Activated CD4-positive, alpha-beta memory T cell treated with anti-CD3 and anti-CD28 coated beads, Interleukin-2, amount 10 ng/mL, durations not matched to agents 7 days and 5 days (primary cell): ENCODE measurements at regions not wholly inside any gene's neighbourhood (a gene's known extent, or its start where the extent isn't known, plus 50 kb on each side); places are given as distances from the start of the nearest gene placed in this dataset.
"Not testable (repeated sequence)": the region's sequence is repeated elsewhere in the genome, so short reads cannot be mapped to it uniquely, and the experiment has no call there.

Source experiments
- CTCF ChIA-PET: fragments of 350-600 bp; sonication (Branson Sonifier 250); formaldehyde crosslinking; loops from one replicate; lab custom pipeline; 2021; ENCODE audit warnings: antibody characterized with exemption, inconsistent platforms; lab: Charles Lee
- POLR2A ChIA-PET: fragments of 350-600 bp; sonication (Branson Sonifier 250); formaldehyde crosslinking; loops from one replicate; lab custom pipeline; 2021; ENCODE audit warnings: antibody characterized with exemption; lab: Charles Lee
- DNase-seq: peaks from one replicate; pipeline ENCODE4 v3.0.0-alpha.2; 2020
- H3K27ac Mint-ChIP-seq: one replicate; pipeline ENCODE4 v1.8.0; 2021; ENCODE audit warnings: mild to moderate bottlenecking, mixed read lengths
- H3K27me3 Mint-ChIP-seq: one replicate; pipeline ENCODE4 v1.8.0; 2021; ENCODE audit warnings: mixed read lengths
- H3K36me3 Mint-ChIP-seq: one replicate; pipeline ENCODE4 v1.8.0; 2021; ENCODE audit warnings: low read depth, mixed read lengths
- H3K4me1 Mint-ChIP-seq: one replicate; pipeline ENCODE4 v1.8.0; 2021; ENCODE audit warnings: mixed read lengths
- H3K4me3 Mint-ChIP-seq: one replicate; pipeline ENCODE4 v1.8.0; 2021; ENCODE audit warnings: mild to moderate bottlenecking, mixed read lengths
- H3K9me3 Mint-ChIP-seq: one replicate; pipeline ENCODE4 v1.8.0; 2021; ENCODE audit warnings: mixed read lengths

- H3K9me3 Mint-ChIP-seq: peaks cover 19% of the 10 kb centered on the region
- H3K4me1 Mint-ChIP-seq: no peaks in the 10 kb centered on the region
- no peaks in the 10 kb centered on the region for H3K27me3 Mint-ChIP-seq
- ChIA-PET POLR2A (no interaction called here), CTCF (no interaction called here)
- no peak overlapping the region for H3K4me3 Mint-ChIP-seq
- no peak overlapping the region for H3K27ac Mint-ChIP-seq
- H3K36me3 Mint-ChIP-seq: no peaks in the 10 kb centered on the region
- DNase-seq: no peak
These were observed 761.6 kb upstream of the GRAMD2B start for GRCh38 chr5:125661584-125661983.

DNA sequence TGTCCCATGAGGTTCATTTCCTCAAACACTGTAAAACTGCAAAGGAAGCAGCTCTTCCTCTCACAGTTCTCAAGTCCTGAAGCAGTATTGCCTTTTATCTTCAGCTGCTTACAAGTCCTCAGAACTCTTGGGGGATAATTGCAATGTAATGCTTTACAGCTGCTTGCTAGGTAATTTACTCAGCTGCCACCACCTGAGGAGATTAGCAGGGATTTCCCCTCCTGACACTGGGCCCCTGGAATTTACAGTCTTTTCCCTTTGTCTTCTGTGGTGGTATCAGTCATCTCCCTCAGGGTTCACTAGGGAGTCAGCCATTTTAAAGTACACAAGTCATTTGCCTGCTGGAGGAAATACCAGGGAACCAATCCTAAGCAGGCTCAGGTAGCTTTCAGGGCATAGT, 754.3 kb upstream of the GRAMD2B start:
- no peak overlapping the region for H3K27ac Mint-ChIP-seq
- no peak overlapping the region for H3K4me3 Mint-ChIP-seq
- no peak for DNase-seq
- no peaks in the 10 kb centered on the region for H3K27me3 Mint-ChIP-seq
- ChIA-PET CTCF (no interaction called here), POLR2A (no interaction called here)
- peaks cover 25% of the 10 kb centered on the region for H3K9me3 Mint-ChIP-seq
- no peaks in the 10 kb centered on the region for H3K4me1 Mint-ChIP-seq
- no peaks in the 10 kb centered on the region for H3K36me3 Mint-ChIP-seq

DNA sequence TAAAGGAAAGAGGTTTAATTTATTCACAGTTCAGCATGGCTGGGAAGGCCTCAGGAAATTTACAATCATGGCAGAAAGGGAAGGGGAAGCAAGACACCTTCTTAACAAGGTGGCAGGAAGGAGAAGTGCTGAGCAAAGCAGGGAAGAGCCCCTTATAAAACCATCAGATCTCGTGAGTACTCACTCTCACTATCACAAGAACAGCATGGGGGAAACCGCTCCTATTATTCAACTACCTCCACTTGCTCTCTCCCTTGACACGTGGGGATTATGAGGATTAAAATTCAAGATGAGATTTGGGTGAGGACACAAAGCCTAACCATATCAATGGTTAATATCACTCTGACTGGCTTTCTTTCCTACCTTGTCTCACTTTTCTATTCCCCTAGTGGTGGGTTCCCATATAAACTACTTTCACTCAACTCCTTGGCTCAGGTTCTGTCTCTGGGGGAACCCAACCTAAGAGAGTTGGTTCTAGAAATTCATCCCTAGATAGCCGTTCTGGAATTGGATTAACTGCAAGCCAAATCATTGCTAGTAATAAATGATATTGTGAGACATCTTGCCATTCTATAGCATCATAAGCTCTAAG, 749.8 kb upstream of the GRAMD2B start:
- H3K9me3 Mint-ChIP-seq: peaks cover 9% of the 10 kb centered on the region
- H3K4me3 Mint-ChIP-seq: no peak overlapping the region
- H3K27me3 Mint-ChIP-seq: no peaks in the 10 kb centered on the region

DNA sequence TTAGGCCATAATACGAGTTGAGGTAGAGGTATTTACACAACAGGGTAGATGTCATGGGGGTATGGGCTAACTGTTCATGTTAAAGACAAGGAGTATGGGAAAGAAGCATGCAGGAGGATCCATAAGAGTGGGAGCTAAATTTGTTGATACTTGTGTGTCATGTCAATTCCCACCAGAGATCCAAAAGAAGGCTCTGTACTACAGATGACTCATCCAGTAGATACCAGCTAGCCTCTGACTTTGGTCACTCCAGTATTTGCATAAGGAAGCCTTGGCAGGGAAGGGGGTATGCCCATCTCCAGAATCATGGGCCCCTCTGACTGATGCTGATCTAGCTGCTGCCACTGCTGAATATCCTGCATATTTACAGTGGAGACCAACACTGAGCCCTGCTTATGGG, 743.7 kb upstream of the GRAMD2B start:
- Mint-ChIP-seq H3K27me3 (no peaks in the 10 kb centered on the region), H3K36me3 (no peaks in the 10 kb centered on the region), H3K4me3 (no peak overlapping the region), H3K4me1 (no peaks in the 10 kb centered on the region), H3K9me3 (peaks cover 6% of the 10 kb centered on the region), H3K27ac (no peak overlapping the region)
- POLR2A ChIA-PET: no interaction called here
- CTCF ChIA-PET: no interaction called here
- no peak for DNase-seq

More for the DNA sequence above, 749.8 kb upstream of the GRAMD2B start:
- POLR2A ChIA-PET: no interaction called here
- CTCF ChIA-PET: no interaction called here
- Mint-ChIP-seq H3K4me1 (no peaks in the 10 kb centered on the region), H3K36me3 (no peaks in the 10 kb centered on the region), H3K27ac (no peak overlapping the region)
- DNase-seq: no peak

DNA sequence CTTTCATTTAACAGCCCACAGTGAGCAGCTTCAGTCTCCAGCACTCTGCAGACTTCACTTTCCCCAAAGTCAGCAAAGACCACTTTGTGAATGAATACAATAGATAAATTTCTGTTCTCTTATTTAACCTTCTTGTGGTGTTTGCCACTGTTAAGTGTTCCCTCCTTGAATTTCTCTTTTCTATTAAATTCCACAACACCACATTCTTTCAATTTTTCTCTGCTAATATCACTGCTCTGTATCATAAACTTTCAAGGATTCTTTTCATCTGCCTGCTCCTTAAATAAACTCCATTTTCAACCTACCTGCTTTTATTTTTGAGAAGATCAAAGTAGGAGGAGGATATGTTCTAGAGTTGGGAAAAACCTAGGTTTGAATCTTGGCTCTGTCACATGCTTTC, 739.5 kb upstream of the GRAMD2B start:
- no peaks in the 10 kb centered on the region for H3K4me1 Mint-ChIP-seq
- CTCF ChIA-PET: no interaction called here
- no peaks in the 10 kb centered on the region for H3K27me3 Mint-ChIP-seq
- H3K4me3 Mint-ChIP-seq: no peak overlapping the region
- DNase-seq: no peak
- H3K9me3 Mint-ChIP-seq: peaks cover 6% of the 10 kb centered on the region
- POLR2A ChIA-PET: no interaction called here
- no peaks in the 10 kb centered on the region for H3K36me3 Mint-ChIP-seq
- H3K27ac Mint-ChIP-seq: no peak overlapping the region

DNA sequence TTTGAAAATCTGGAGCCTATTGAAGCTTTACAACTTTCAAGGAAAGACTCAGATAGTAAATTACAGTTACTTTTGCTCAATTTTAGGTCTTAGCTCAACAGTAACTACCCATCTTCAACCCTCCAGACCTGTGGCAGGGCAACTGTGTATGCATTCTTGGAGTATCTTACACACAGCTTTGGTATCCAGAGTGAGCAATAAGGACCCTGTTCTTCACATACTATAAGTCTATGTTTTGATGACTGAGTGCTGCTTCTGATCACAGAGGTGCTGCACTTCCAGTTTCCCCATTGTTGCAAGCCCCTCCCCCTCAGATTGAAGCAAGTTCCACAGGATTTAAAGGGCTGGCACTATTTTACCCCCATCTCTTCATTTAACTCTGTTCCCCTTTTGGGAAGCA, 737.4 kb upstream of the GRAMD2B start:
- DNase-seq: no peak
- CTCF ChIA-PET: no interaction called here
- POLR2A ChIA-PET: no interaction called here
- Mint-ChIP-seq H3K27me3 (no peaks in the 10 kb centered on the region), H3K27ac (no peak overlapping the region), H3K9me3 (peaks cover 3% of the 10 kb centered on the region), H3K36me3 (no peaks in the 10 kb centered on the region), H3K4me1 (no peaks in the 10 kb centered on the region), H3K4me3 (no peak overlapping the region)

GRCh38 chr5:125691738-125692530, 731.3 kb upstream of the GRAMD2B start:
- H3K36me3 Mint-ChIP-seq, POLR2A ChIA-PET, H3K9me3 Mint-ChIP-seq, CTCF ChIA-PET, H3K27ac Mint-ChIP-seq, DNase-seq, H3K4me3 Mint-ChIP-seq, H3K27me3 Mint-ChIP-seq, H3K4me1 Mint-ChIP-seq: not testable (repeated sequence)

GRCh38 chr5:125695996-125696655, 727.1 kb upstream of the GRAMD2B start:
- DNase-seq: no peak
- no peak overlapping the region for H3K27ac Mint-ChIP-seq
- no peak overlapping the region for H3K4me3 Mint-ChIP-seq
- ChIA-PET CTCF (no interaction called here), POLR2A (no interaction called here)
- no peaks in the 10 kb centered on the region for H3K4me1 Mint-ChIP-seq
- H3K9me3 Mint-ChIP-seq: peaks cover 1% of the 10 kb centered on the region
- no peaks in the 10 kb centered on the region for H3K27me3 Mint-ChIP-seq
- H3K36me3 Mint-ChIP-seq: no peaks in the 10 kb centered on the region

- ChIA-PET POLR2A (no interaction called here), CTCF (no interaction called here)
- no peak overlapping the region for H3K4me3 Mint-ChIP-seq
- H3K36me3 Mint-ChIP-seq: no peaks in the 10 kb centered on the region
- H3K27ac Mint-ChIP-seq: no peak overlapping the region
- H3K4me1 Mint-ChIP-seq: no peaks in the 10 kb centered on the region
- DNase-seq: no peak
- no peaks in the 10 kb centered on the region for H3K9me3 Mint-ChIP-seq
- no peaks in the 10 kb centered on the region for H3K27me3 Mint-ChIP-seq
These were observed 726.4 kb upstream of the GRAMD2B start for GRCh38 chr5:125696762-125697161.

DNA sequence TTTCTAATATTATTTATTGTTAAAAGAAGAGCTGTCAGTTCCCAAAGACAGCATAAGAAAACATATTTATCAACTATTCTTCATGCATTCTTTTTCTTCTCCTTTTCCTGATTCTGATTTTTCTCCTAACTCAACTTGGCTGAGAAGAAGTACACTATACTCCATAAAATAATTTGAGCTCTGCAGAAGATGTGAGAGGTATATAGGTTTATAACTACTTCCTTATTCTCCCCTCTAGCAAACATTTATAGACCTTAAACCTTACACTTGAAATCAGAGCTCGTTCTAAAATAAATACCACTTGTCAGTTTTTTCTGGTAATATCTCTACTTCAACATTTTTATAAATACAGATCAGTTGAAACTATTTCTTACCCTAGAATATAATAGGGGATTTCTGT, 724.8 kb upstream of the GRAMD2B start:
- DNase-seq: no peak
- CTCF ChIA-PET: no interaction called here
- H3K27ac Mint-ChIP-seq: no peak overlapping the region
- no peaks in the 10 kb centered on the region for H3K9me3 Mint-ChIP-seq
- no peaks in the 10 kb centered on the region for H3K4me1 Mint-ChIP-seq
- POLR2A ChIA-PET: no interaction called here
- H3K36me3 Mint-ChIP-seq: no peaks in the 10 kb centered on the region
- H3K4me3 Mint-ChIP-seq: no peak overlapping the region
- no peaks in the 10 kb centered on the region for H3K27me3 Mint-ChIP-seq

- Mint-ChIP-seq H3K27ac (no peak overlapping the region), H3K4me1 (no peaks in the 10 kb centered on the region), H3K27me3 (no peaks in the 10 kb centered on the region), H3K9me3 (no peaks in the 10 kb centered on the region), H3K36me3 (no peaks in the 10 kb centered on the region), H3K4me3 (no peak overlapping the region)
- no peak for DNase-seq
- CTCF ChIA-PET: no interaction called here
- POLR2A ChIA-PET: no interaction called here
These were observed 723.3 kb upstream of the GRAMD2B start for GRCh38 chr5:125699860-125700259.

- ChIA-PET CTCF (no interaction called here), POLR2A (no interaction called here)
- Mint-ChIP-seq H3K9me3 (no peaks in the 10 kb centered on the region), H3K27me3 (no peaks in the 10 kb centered on the region), H3K4me1 (no peaks in the 10 kb centered on the region), H3K27ac (no peak overlapping the region), H3K36me3 (no peaks in the 10 kb centered on the region), H3K4me3 (no peak overlapping the region)
- no peak for DNase-seq
These were observed 722.8 kb upstream of the GRAMD2B start for GRCh38 chr5:125700380-125700861.

GRCh38 chr5:125703616-125704015, 719.6 kb upstream of the GRAMD2B start:
- CTCF ChIA-PET: no interaction called here

More at GRCh38 chr5:125703616-125704015, 719.6 kb upstream of the GRAMD2B start:
- no peaks in the 10 kb centered on the region for H3K36me3 Mint-ChIP-seq
- H3K9me3 Mint-ChIP-seq: peaks cover 2% of the 10 kb centered on the region
- H3K4me1 Mint-ChIP-seq: no peaks in the 10 kb centered on the region
- no peak overlapping the region for H3K4me3 Mint-ChIP-seq
- DNase-seq: no peak
- no peaks in the 10 kb centered on the region for H3K27me3 Mint-ChIP-seq
- POLR2A ChIA-PET: no interaction called here
- H3K27ac Mint-ChIP-seq: no peak overlapping the region
